CD8-positive, alpha-beta memory T cell (primary cell): ENCODE measurements at regions not wholly inside any gene's neighbourhood (a gene's known extent, or its start where the extent isn't known, plus 50 kb on each side); places are given as distances from the start of the nearest gene placed in this dataset.

ENCODE experiments used
- CTCF ChIA-PET: fragments of 350-600 bp; sonication (Branson Sonifier 250); formaldehyde crosslinking; loops from one replicate; lab custom pipeline; 2021; ENCODE audit warnings: antibody characterized with exemption; lab: Charles Lee
- POLR2A ChIA-PET: fragments of 350-600 bp; sonication (Branson Sonifier 250); formaldehyde crosslinking; loops from one replicate; lab custom pipeline; 2021; ENCODE audit warnings: antibody characterized with exemption; lab: Charles Lee
- DNase-seq, 5 donors: peaks; one replicate each; pipeline versions ENCODE4 v3.0.0 to v3.0.0-alpha.2; 2020 to 2022; ENCODE audit warnings: mixed read lengths in 1 of 5
- H3K27ac ChIP-seq: one replicate; pipeline ENCODE4 v1.7.0; 2013; ENCODE audit warnings: low read depth, mild to moderate bottlenecking, low read length, moderate library complexity
- H3K27me3 ChIP-seq: 2 replicates; pipeline ENCODE4 v1.7.0; 2013; ENCODE audit warnings: low read length, mild to moderate bottlenecking; ENCODE audit not compliant: insufficient read depth, poor library complexity, severe bottlenecking
- H3K36me3 ChIP-seq: 2 replicates; pipeline ENCODE4 v1.7.0; 2013; ENCODE audit warnings: mild to moderate bottlenecking, low read length, moderate library complexity; ENCODE audit not compliant: insufficient read depth
- H3K4me1 ChIP-seq: 2 replicates; pipeline ENCODE4 v1.7.0; 2013; ENCODE audit warnings: mild to moderate bottlenecking, low read length, moderate library complexity; ENCODE audit not compliant: insufficient read depth
- H3K4me3 ChIP-seq: 2 replicates; pipeline ENCODE4 v1.7.0; 2013; ENCODE audit warnings: mild to moderate bottlenecking, low read length
- H3K9me3 ChIP-seq: 2 replicates; pipeline ENCODE4 v1.7.0; 2013; ENCODE audit warnings: mild to moderate bottlenecking, low read length
- H3K27ac Mint-ChIP-seq, 8 donors: one replicate each; pipeline ENCODE4 v1.8.0; 2020 to 2021; ENCODE audit warnings: mixed read lengths in 8 of 8, mild to moderate bottlenecking in 6 of 8, inconsistent platforms in 3 of 8, moderate library complexity in 3 of 8
- H3K27me3 Mint-ChIP-seq, 2 donors: one replicate each; pipeline ENCODE4 v1.8.0; 2020 to 2021; ENCODE audit warnings: mixed read lengths in 2 of 2, mild to moderate bottlenecking in 1 of 2, moderate library complexity in 1 of 2
- H3K36me3 Mint-ChIP-seq, 3 donors: one replicate each; pipeline ENCODE4 v1.8.0; 2020 to 2021; ENCODE audit warnings: mixed read lengths in 3 of 3, inconsistent platforms in 1 of 3, mild to moderate bottlenecking in 1 of 3
- H3K4me1 Mint-ChIP-seq, 3 donors: one replicate each; pipeline ENCODE4 v1.8.0; 2020 to 2021; ENCODE audit warnings: mixed read lengths in 3 of 3, inconsistent platforms in 1 of 3, mild to moderate bottlenecking in 1 of 3
- H3K4me3 Mint-ChIP-seq, 7 donors: one replicate each; pipeline ENCODE4 v1.8.0; 2020 to 2021; ENCODE audit warnings: mixed read lengths in 7 of 7, mild to moderate bottlenecking in 6 of 7, moderate library complexity in 4 of 7, inconsistent platforms in 2 of 7
- H3K9me3 Mint-ChIP-seq, 5 donors: one replicate each; pipeline ENCODE4 v1.8.0; 2020 to 2022; ENCODE audit warnings: mixed read lengths in 5 of 5, mild to moderate bottlenecking in 3 of 5, moderate library complexity in 2 of 5, inconsistent platforms in 1 of 5

GRCh38 chr3:153099131-153099530, 62.9 kb upstream of the RAP2B start:
- no peaks in the 10 kb centered on the region for H3K36me3 ChIP-seq
- H3K4me1 ChIP-seq, result no peaks in the 10 kb centered on the region
- no peaks in the 10 kb centered on the region for H3K4me1 Mint-ChIP-seq
- H3K36me3 Mint-ChIP-seq, result no peaks in the 10 kb centered on the region
- H3K27me3 Mint-ChIP-seq, result no peaks in the 10 kb centered on the region
- H3K27me3 ChIP-seq, result no peaks in the 10 kb centered on the region
- no peaks in the 10 kb centered on the region for H3K9me3 Mint-ChIP-seq
- H3K4me3 ChIP-seq, result no peak overlapping the region
- no peaks in the 10 kb centered on the region for H3K9me3 ChIP-seq
- no peak overlapping the region for H3K27ac ChIP-seq
- POLR2A ChIA-PET, result no interaction called here
- DNase-seq, result no peak
- CTCF ChIA-PET, result no interaction called here
- no peak overlapping the region for H3K4me3 Mint-ChIP-seq
- H3K27ac Mint-ChIP-seq, result no peak overlapping the region

- Mint-ChIP-seq H3K36me3 (no peaks in the 10 kb centered on the region), H3K27me3 (peaks cover 0 to 2% of the 10 kb centered on the region in 2 donors), H3K9me3 (no peaks in the 10 kb centered on the region), H3K4me1 (no peaks in the 10 kb centered on the region), H3K4me3 (no peak overlapping the region), H3K27ac (no peak overlapping the region)
- no peak for DNase-seq
- Histone ChIP-seq H3K27ac (no peak overlapping the region), H3K9me3 (no peaks in the 10 kb centered on the region), H3K4me1 (no peaks in the 10 kb centered on the region), H3K36me3 (no peaks in the 10 kb centered on the region), H3K27me3 (no peaks in the 10 kb centered on the region), H3K4me3 (no peak overlapping the region)
- ChIA-PET POLR2A (no interaction called here), CTCF (interaction anchor here (0.8 kb wide), 1 partner anchor 203 kb away, joined by 3 read pairs; no protein-coding TSS in a partner anchor)
Measured at GRCh38 chr3:153103406-153103945, 58.5 kb upstream of the RAP2B start.

GRCh38 chr3:153110041-153110440, 52.0 kb upstream of the RAP2B start:
- no peak overlapping the region for H3K4me3 Mint-ChIP-seq
- Histone ChIP-seq H3K36me3 (no peaks in the 10 kb centered on the region), H3K27ac (no peak overlapping the region), H3K4me1 (no peaks in the 10 kb centered on the region), H3K9me3 (no peaks in the 10 kb centered on the region), H3K27me3 (no peaks in the 10 kb centered on the region), H3K4me3 (no peak overlapping the region)
- no peaks in the 10 kb centered on the region for H3K4me1 Mint-ChIP-seq
- no peak for DNase-seq
- H3K36me3 Mint-ChIP-seq, result no peaks in the 10 kb centered on the region
- ChIA-PET POLR2A (interaction anchor here (0.6 kb wide), 1 partner anchor 51 kb away, joined by 3 read pairs; no protein-coding TSS in a partner anchor), CTCF (no interaction called here)
- H3K27ac Mint-ChIP-seq, result peak overlapping the region in 1 of 8 donors; percentile 89
- H3K9me3 Mint-ChIP-seq, result peaks cover 0 to 2% (median 0%) of the 10 kb centered on the region in 5 donors
- peaks cover 6 to 7% of the 10 kb centered on the region in 2 donors for H3K27me3 Mint-ChIP-seq

- POLR2A ChIA-PET, result no interaction called here
- no peaks in the 10 kb centered on the region for H3K36me3 Mint-ChIP-seq
- CTCF ChIA-PET, result no interaction called here
- no peak overlapping the region for H3K4me3 Mint-ChIP-seq
- no peak for DNase-seq
- no peaks in the 10 kb centered on the region for H3K36me3 ChIP-seq
- H3K27ac Mint-ChIP-seq, result no peak overlapping the region
- H3K4me1 Mint-ChIP-seq, result no peaks in the 10 kb centered on the region
- no peak overlapping the region for H3K4me3 ChIP-seq
- H3K4me1 ChIP-seq, result no peaks in the 10 kb centered on the region
- H3K9me3 Mint-ChIP-seq, result peaks cover 0 to 2% (median 0%) of the 10 kb centered on the region in 5 donors
- no peaks in the 10 kb centered on the region for H3K9me3 ChIP-seq
- no peak overlapping the region for H3K27ac ChIP-seq
- no peaks in the 10 kb centered on the region for H3K27me3 ChIP-seq
- peaks cover 6 to 7% of the 10 kb centered on the region in 2 donors for H3K27me3 Mint-ChIP-seq
Measured at GRCh38 chr3:153111016-153111415, 51.0 kb upstream of the RAP2B start.
